ENCODE measurements at regions not wholly inside any gene's neighbourhood (a gene's known extent, or its start where the extent isn't known, plus 50 kb on each side); places are given as distances from the start of the nearest gene placed in this dataset.

- H3K4me3 ChIP-seq (ENCODE audit: control extremely low read depth in 1 of 5, extremely low read depth in 1 of 5, insufficient read depth in 1 of 5, low read depth in 2 of 5, low read length in 4 of 5) = no peak overlapping the region
- H3K4me2 ChIP-seq (replicated peaks; ENCODE audit: low read depth, low read length, poor library complexity, severe bottlenecking) = no peak overlapping the region
- TF ChIP-seq EZH2 (IDR thresholded peaks at IDR 0.05; ENCODE audit: borderline replicate concordance, insufficient read depth, low read depth, low read length, poor library complexity, severe bottlenecking) (no peak), CTCF (IDR thresholded peaks at IDR 0.05) (no peak)
- no peak overlapping the region for H3K27ac Mint-ChIP-seq
- H3K27ac ChIP-seq (ENCODE audit: low read length in 2 of 2) = no peak overlapping the region
- H3K9ac ChIP-seq (ENCODE audit: low read length) = no peak overlapping the region
- H3K79me2 ChIP-seq (ENCODE audit: control insufficient read depth, insufficient read depth, low read length) = no peaks in the 10 kb centered on the region
- ATAC-seq (ENCODE audit: low read depth) (no peak), DNase-seq (no peak)
- no peak overlapping the region for H3K4me3 Mint-ChIP-seq
- no peaks in the 10 kb centered on the region for H3K27me3 Mint-ChIP-seq
- H3K9me3 Mint-ChIP-seq (ENCODE audit: insufficient read depth) = no peaks in the 10 kb centered on the region
- H2AFZ ChIP-seq (ENCODE audit: insufficient read depth, low read depth, low read length, poor library complexity, severe bottlenecking) = no peak overlapping the region
- H3K27me3 ChIP-seq (replicated peaks in 1 of 4; ENCODE audit: control extremely low read depth in 1 of 4, control insufficient read depth in 3 of 4, insufficient read depth in 4 of 4, low read length in 3 of 4) = no peaks in the 10 kb centered on the region
- no peaks in the 10 kb centered on the region for H3K4me1 ChIP-seq (ENCODE audit: control insufficient read depth in 2 of 2, insufficient read depth in 2 of 2, low read length in 2 of 2)
- ChIA-PET CTCF (no interaction called here), POLR2A (no interaction called here)
- H3K4me1 Mint-ChIP-seq = no peaks in the 10 kb centered on the region
- 75% methylated on average over 6 of the region's 7 CpGs for WGBS (ENCODE audit: insufficient coverage)
- no peaks in the 10 kb centered on the region for H4K20me1 ChIP-seq (ENCODE audit: control insufficient read depth, insufficient read depth, low read length, poor library complexity, severe bottlenecking)
- intact Hi-C loops (cut with micrococcal nuclease) = no loop called here
- no peaks in the 10 kb centered on the region for H3K36me3 ChIP-seq (replicated peaks in 1 of 2; ENCODE audit: control extremely low read depth in 1 of 2, control insufficient read depth in 1 of 2, extremely low read depth in 1 of 2, insufficient read depth in 2 of 2, low read length in 1 of 2)
- peaks cover 0 to 4% (median 0%) of the 10 kb centered on the region in 3 donors for H3K9me3 ChIP-seq (ENCODE audit: control extremely low read depth in 1 of 3, control insufficient read depth in 2 of 3, insufficient read depth in 1 of 3, low read length in 2 of 3)
Observed at GRCh38 chr10:2256241-2256640, 518.9 kb upstream of the ADARB2 start.

GRCh38 chr10:2252096-2252495, 514.8 kb upstream of the ADARB2 start:
- H4K20me1 ChIP-seq (ENCODE audit: control insufficient read depth, insufficient read depth, low read length, poor library complexity, severe bottlenecking) = no peaks in the 10 kb centered on the region
- no peak overlapping the region for H3K9ac ChIP-seq (ENCODE audit: low read length)
- H3K9me3 ChIP-seq (ENCODE audit: control extremely low read depth in 1 of 3, control insufficient read depth in 2 of 3, insufficient read depth in 1 of 3, low read length in 2 of 3) = peaks cover 2 to 6% (median 3%) of the 10 kb centered on the region in 3 donors
- no peak overlapping the region for H2AFZ ChIP-seq (ENCODE audit: insufficient read depth, low read depth, low read length, poor library complexity, severe bottlenecking)
- Mint-ChIP-seq H3K27ac (no peak overlapping the region), H3K9me3 (ENCODE audit: insufficient read depth) (peaks cover 2% of the 10 kb centered on the region), H3K4me1 (no peaks in the 10 kb centered on the region), H3K4me3 (no peak overlapping the region), H3K27me3 (no peaks in the 10 kb centered on the region)
- no peaks in the 10 kb centered on the region for H3K79me2 ChIP-seq (ENCODE audit: control insufficient read depth, insufficient read depth, low read length)
- no peak for ATAC-seq (ENCODE audit: low read depth)
- ChIA-PET POLR2A (no interaction called here), CTCF (no interaction called here)
- no peaks in the 10 kb centered on the region for H3K36me3 ChIP-seq (replicated peaks in 1 of 2; ENCODE audit: control extremely low read depth in 1 of 2, control insufficient read depth in 1 of 2, extremely low read depth in 1 of 2, insufficient read depth in 2 of 2, low read length in 1 of 2)
- H3K4me1 ChIP-seq (ENCODE audit: control insufficient read depth in 2 of 2, insufficient read depth in 2 of 2, low read length in 2 of 2) = no peaks in the 10 kb centered on the region
- H3K27me3 ChIP-seq (replicated peaks in 1 of 4; ENCODE audit: control extremely low read depth in 1 of 4, control insufficient read depth in 3 of 4, insufficient read depth in 4 of 4, low read length in 3 of 4) = no peaks in the 10 kb centered on the region
- H3K4me3 ChIP-seq (ENCODE audit: control extremely low read depth in 1 of 5, extremely low read depth in 1 of 5, insufficient read depth in 1 of 5, low read depth in 2 of 5, low read length in 4 of 5) = no peak overlapping the region
- no peak overlapping the region for H3K27ac ChIP-seq (ENCODE audit: low read length in 2 of 2)
- DNase-seq = no peak
- H3K4me2 ChIP-seq (replicated peaks; ENCODE audit: low read depth, low read length, poor library complexity, severe bottlenecking) = no peak overlapping the region
- WGBS (ENCODE audit: insufficient coverage) = 89% methylated on average over 5 of the region's 6 CpGs
- TF ChIP-seq EZH2 (IDR thresholded peaks at IDR 0.05; ENCODE audit: borderline replicate concordance, insufficient read depth, low read depth, low read length, poor library complexity, severe bottlenecking) = no peak
- TF ChIP-seq CTCF (IDR thresholded peaks at IDR 0.05) = no peak
- intact Hi-C loops (cut with micrococcal nuclease) = no loop called here

Measured in B cell (primary cell).